CD14-positive monocyte (primary cell): ENCODE measurements at regions not wholly inside any gene's neighbourhood (a gene's known extent, or its start where the extent isn't known, plus 50 kb on each side); places are given as distances from the start of the nearest gene placed in this dataset.

Experiments used
- DNase-seq, 3 donors: peaks; one replicate each; pipeline ENCODE4 v3.0.0-alpha.2; 2011 to 2022
- H2AFZ ChIP-seq: 2 replicates; pipeline ENCODE4 v1.6.0; 2012; ENCODE audit warnings: mild to moderate bottlenecking, low read depth, low read length, inconsistent platforms; ENCODE audit not compliant: insufficient read depth, poor library complexity, severe bottlenecking
- H3K27ac ChIP-seq, 2 donors: 1 replicate in 1 of 2; 2 replicates in 1 of 2; pipeline ENCODE4 v1.5.1; 2012 to 2013; ENCODE audit warnings: low read length in 2 of 2, control low read depth in 1 of 2, inconsistent platforms in 1 of 2, low read depth in 1 of 2, mild to moderate bottlenecking in 1 of 2
- H3K27me3 ChIP-seq, 2 donors: one replicate each; pipeline versions ENCODE4 v1.6.0 to v1.6.1; 2011 to 2013; ENCODE audit warnings: low read length in 2 of 2; ENCODE audit not compliant: control insufficient read depth in 2 of 2, insufficient read depth in 2 of 2
- H3K36me3 ChIP-seq, 2 donors: replicated peaks in 1 of 2; 1 replicate in 1 of 2; 2 replicates in 1 of 2; pipeline versions ENCODE4 v1.5.1 to v1.6.1; 2012 to 2013; ENCODE audit warnings: low read length in 2 of 2, control low read depth in 1 of 2, inconsistent platforms in 1 of 2, mild to moderate bottlenecking in 1 of 2; ENCODE audit not compliant: insufficient read depth in 2 of 2, control insufficient read depth in 1 of 2
- H3K4me1 ChIP-seq, 2 donors: 1 replicate in 1 of 2; 2 replicates in 1 of 2; pipeline versions ENCODE4 v1.5.1 to v1.6.1; 2012 to 2013; ENCODE audit warnings: low read length in 2 of 2, control low read depth in 1 of 2, inconsistent platforms in 1 of 2, mild to moderate bottlenecking in 1 of 2, moderate library complexity in 1 of 2; ENCODE audit not compliant: insufficient read depth in 2 of 2, control insufficient read depth in 1 of 2
- H3K4me2 ChIP-seq: replicated peaks from 2 replicates; pipeline ENCODE3; 2012; ENCODE audit warnings: low read length, moderate library complexity, mild to moderate bottlenecking; ENCODE audit not compliant: poor library complexity, severe bottlenecking; ENCODE audit errors: extremely low read depth
- H3K4me3 ChIP-seq, 3 experiments: fragments of 200-600 bp in 1 of 3; sonication (generic) in 1 of 3; replicated peaks in 1 of 3; 1 replicate in 2 of 3; 2 replicates in 1 of 3; pipeline ENCODE4 v1.5.1; 2011 to 2013; ENCODE audit warnings: low read length in 3 of 3, mild to moderate bottlenecking in 3 of 3, control low read depth in 2 of 3, low read depth in 2 of 3, inconsistent platforms in 1 of 3, moderate library complexity in 1 of 3
- H3K79me2 ChIP-seq: 2 replicates; pipeline ENCODE4 v1.6.0; 2012; ENCODE audit warnings: mild to moderate bottlenecking, control low read depth, inconsistent platforms, low read length, moderate library complexity; ENCODE audit not compliant: insufficient read depth
- H3K9ac ChIP-seq: 2 replicates; pipeline ENCODE4 v1.6.0; 2017; ENCODE audit warnings: low read length, mild to moderate bottlenecking; ENCODE audit not compliant: insufficient read depth, poor library complexity, severe bottlenecking
- H3K9me3 ChIP-seq, 2 donors: replicated peaks in 1 of 2; 1 replicate in 1 of 2; 2 replicates in 1 of 2; pipeline versions ENCODE4 v1.5.1 to v1.6.1; 2012 to 2013; ENCODE audit warnings: low read length in 2 of 2, control low read depth in 1 of 2; ENCODE audit not compliant: control insufficient read depth in 1 of 2, insufficient read depth in 1 of 2
- H4K20me1 ChIP-seq: 2 replicates; pipeline ENCODE4 v1.6.0; 2012; ENCODE audit warnings: mild to moderate bottlenecking, low read length, control low read depth, moderate library complexity; ENCODE audit not compliant: insufficient read depth
- H3K27ac Mint-ChIP-seq, 7 donors: one replicate each; pipeline ENCODE4 v1.8.0; 2020; ENCODE audit warnings: mild to moderate bottlenecking in 7 of 7, mixed read lengths in 7 of 7, moderate library complexity in 6 of 7, inconsistent platforms in 2 of 7
- H3K27me3 Mint-ChIP-seq, 3 donors: one replicate each; pipeline ENCODE4 v1.8.0; 2021 to 2022; ENCODE audit warnings: low read depth in 3 of 3, mild to moderate bottlenecking in 3 of 3, mixed read lengths in 3 of 3, moderate library complexity in 3 of 3, inconsistent platforms in 1 of 3
- H3K36me3 Mint-ChIP-seq, 2 donors: one replicate each; pipeline ENCODE4 v1.8.0; 2020; ENCODE audit warnings: mixed read lengths in 2 of 2, inconsistent platforms in 1 of 2, mild to moderate bottlenecking in 1 of 2
- H3K4me1 Mint-ChIP-seq: one replicate; pipeline ENCODE4 v1.8.0; 2020; ENCODE audit warnings: mild to moderate bottlenecking, mixed read lengths
- H3K4me3 Mint-ChIP-seq, 2 donors: one replicate each; pipeline ENCODE4 v1.8.0; 2020; ENCODE audit warnings: mild to moderate bottlenecking in 2 of 2, mixed read lengths in 2 of 2, moderate library complexity in 1 of 2
- H3K9me3 Mint-ChIP-seq, 7 donors: one replicate each; pipeline ENCODE4 v1.8.0; 2020 to 2022; ENCODE audit warnings: mixed read lengths in 7 of 7, mild to moderate bottlenecking in 6 of 7, moderate library complexity in 6 of 7, inconsistent platforms in 2 of 7
- whole genome bisulfite sequencing: methylation state at CpG from one replicate; pipeline ENCODE4 v1.1.5; 2013; ENCODE audit warnings: missing lambda C conversion rate; ENCODE audit not compliant: insufficient coverage; 5-methylcytosine and 5-hydroxymethylcytosine counted together
- intact Hi-C, 2 donors: fragments of 100-400 bp; cut with micrococcal nuclease; formaldehyde crosslinking; loops; one replicate each; pipeline versions ENCODE4 v1.15.0 to v1.15.1; 2023
- TF ChIP-seq, protein P1 (sequence below): fragments of 200-600 bp; IDR thresholded peaks from one replicate; pipeline ENCODE4 v1.8.0; 2022; ENCODE audit warnings: antibody characterized with exemption, mild to moderate bottlenecking

DNA sequence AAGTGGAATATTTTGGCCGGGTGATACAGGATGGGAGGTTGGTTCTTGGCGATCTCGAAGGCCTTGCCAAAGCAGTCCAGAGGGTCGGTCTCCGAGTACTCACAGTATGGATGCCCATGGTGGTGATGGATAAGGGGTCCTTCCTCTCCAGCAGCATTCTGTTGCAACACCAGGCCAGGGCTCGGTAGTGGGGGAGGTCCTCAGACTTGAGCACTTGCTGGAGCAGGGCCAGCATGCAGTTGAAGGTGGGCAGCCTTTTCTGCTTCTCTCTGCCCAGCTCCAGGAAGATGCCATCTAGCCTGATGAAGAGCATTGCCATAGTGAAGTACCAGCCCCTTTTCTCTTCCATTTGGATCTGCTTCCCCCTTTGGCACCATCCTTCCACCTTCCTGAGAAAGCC, 99.4 kb upstream of the MCHR2 start:
- H3K4me3 ChIP-seq = no peak overlapping the region
- no peaks in the 10 kb centered on the region for H3K27me3 ChIP-seq
- H2AFZ ChIP-seq = no peak overlapping the region
- Mint-ChIP-seq H3K36me3 (no peaks in the 10 kb centered on the region), H3K9me3 (peaks cover 0 to 3% (median 0%) of the 10 kb centered on the region in 7 donors), H3K4me1 (no peaks in the 10 kb centered on the region), H3K4me3 (no peak overlapping the region), H3K27me3 (peaks cover 0 to 3% (median 2%) of the 10 kb centered on the region in 3 donors), H3K27ac (no peak overlapping the region)
- no peak overlapping the region for H3K27ac ChIP-seq
- H3K36me3 ChIP-seq = no peaks in the 10 kb centered on the region
- TF ChIP-seq, protein P1, sequence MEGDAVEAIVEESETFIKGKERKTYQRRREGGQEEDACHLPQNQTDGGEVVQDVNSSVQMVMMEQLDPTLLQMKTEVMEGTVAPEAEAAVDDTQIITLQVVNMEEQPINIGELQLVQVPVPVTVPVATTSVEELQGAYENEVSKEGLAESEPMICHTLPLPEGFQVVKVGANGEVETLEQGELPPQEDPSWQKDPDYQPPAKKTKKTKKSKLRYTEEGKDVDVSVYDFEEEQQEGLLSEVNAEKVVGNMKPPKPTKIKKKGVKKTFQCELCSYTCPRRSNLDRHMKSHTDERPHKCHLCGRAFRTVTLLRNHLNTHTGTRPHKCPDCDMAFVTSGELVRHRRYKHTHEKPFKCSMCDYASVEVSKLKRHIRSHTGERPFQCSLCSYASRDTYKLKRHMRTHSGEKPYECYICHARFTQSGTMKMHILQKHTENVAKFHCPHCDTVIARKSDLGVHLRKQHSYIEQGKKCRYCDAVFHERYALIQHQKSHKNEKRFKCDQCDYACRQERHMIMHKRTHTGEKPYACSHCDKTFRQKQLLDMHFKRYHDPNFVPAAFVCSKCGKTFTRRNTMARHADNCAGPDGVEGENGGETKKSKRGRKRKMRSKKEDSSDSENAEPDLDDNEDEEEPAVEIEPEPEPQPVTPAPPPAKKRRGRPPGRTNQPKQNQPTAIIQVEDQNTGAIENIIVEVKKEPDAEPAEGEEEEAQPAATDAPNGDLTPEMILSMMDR = no peak
- H3K9me3 ChIP-seq = no peaks in the 10 kb centered on the region
- no peak overlapping the region for H3K9ac ChIP-seq
- 100% methylated on average over 1 of the region's 6 CpGs for WGBS
- H4K20me1 ChIP-seq = no peaks in the 10 kb centered on the region
- H3K79me2 ChIP-seq = no peaks in the 10 kb centered on the region
- intact Hi-C loops = no loop called here
- no peaks in the 10 kb centered on the region for H3K4me1 ChIP-seq
- no peak for DNase-seq
- H3K4me2 ChIP-seq = no peak overlapping the region

DNA sequence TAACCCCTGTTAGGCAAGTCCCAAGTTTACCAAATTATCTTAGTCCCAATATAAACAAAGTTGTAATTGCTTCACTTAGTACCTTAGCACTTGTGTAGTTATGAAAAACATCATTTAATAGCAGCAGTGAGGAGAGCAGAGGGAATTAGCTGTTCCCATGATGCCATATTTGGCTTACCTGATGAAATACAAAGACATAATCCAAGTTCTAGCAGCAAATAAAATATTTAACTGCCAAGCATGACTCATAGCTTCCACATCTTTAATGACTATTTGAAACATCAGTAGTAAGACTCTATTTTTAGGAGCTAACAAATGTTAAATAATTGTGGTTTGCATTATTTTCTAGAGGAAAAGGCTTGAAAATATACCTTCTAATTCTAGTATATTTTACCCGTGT, 94.0 kb upstream of the MCHR2 start:
- Histone ChIP-seq H3K27me3 (no peaks in the 10 kb centered on the region), H3K4me3 (no peak overlapping the region), H4K20me1 (no peaks in the 10 kb centered on the region), H3K4me1 (no peaks in the 10 kb centered on the region), H3K9me3 (no peaks in the 10 kb centered on the region), H3K79me2 (no peaks in the 10 kb centered on the region), H3K9ac (no peak overlapping the region), H3K4me2 (no peak overlapping the region), H3K36me3 (no peaks in the 10 kb centered on the region), H3K27ac (no peak overlapping the region), H2AFZ (no peak overlapping the region)
- TF ChIP-seq, protein P1 = no peak
- Mint-ChIP-seq H3K27ac (no peak overlapping the region), H3K36me3 (no peaks in the 10 kb centered on the region), H3K9me3 (no peaks in the 10 kb centered on the region), H3K27me3 (peaks cover 0 to 1% (median 0%) of the 10 kb centered on the region in 3 donors), H3K4me1 (no peaks in the 10 kb centered on the region), H3K4me3 (no peak overlapping the region)
- no CpG with 5 or more reads among the region's 1 CpG for WGBS
- intact Hi-C loops = no loop called here
- no peak for DNase-seq
